ENCODE measurements at regions not wholly inside any gene's neighbourhood (a gene's known extent, or its start where the extent isn't known, plus 50 kb on each side); places are given as distances from the start of the nearest gene placed in this dataset.

DNA sequence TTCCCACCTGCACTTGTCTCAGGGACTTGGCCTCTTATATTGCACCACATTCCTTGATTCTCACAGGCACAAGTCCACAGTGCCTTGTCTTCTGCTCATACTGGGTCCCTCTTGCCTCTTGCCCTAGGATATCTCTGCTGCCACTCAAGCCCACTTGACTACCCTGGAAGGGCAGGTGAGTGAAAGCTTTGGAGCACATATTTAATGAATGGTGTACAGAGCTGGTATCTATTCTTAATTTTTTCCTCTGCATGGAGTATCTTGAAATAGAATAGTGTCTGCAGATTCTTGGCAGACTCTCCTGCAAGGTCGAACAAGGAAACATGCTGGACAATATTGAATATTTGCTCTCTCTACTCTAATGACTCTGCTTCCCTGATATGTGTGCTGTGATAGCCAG is 1248.0 kb downstream of the MAT2B start:
- Histone ChIP-seq H3K4me1 (no peaks in the 10 kb centered on the region), H3K4me3 (no peak overlapping the region), H3K27ac (no peak overlapping the region), H3K9me3 (no peaks in the 10 kb centered on the region), H3K27me3 (no peaks in the 10 kb centered on the region), H3K36me3 (no peaks in the 10 kb centered on the region)
- TF ChIP-seq, protein P1, sequence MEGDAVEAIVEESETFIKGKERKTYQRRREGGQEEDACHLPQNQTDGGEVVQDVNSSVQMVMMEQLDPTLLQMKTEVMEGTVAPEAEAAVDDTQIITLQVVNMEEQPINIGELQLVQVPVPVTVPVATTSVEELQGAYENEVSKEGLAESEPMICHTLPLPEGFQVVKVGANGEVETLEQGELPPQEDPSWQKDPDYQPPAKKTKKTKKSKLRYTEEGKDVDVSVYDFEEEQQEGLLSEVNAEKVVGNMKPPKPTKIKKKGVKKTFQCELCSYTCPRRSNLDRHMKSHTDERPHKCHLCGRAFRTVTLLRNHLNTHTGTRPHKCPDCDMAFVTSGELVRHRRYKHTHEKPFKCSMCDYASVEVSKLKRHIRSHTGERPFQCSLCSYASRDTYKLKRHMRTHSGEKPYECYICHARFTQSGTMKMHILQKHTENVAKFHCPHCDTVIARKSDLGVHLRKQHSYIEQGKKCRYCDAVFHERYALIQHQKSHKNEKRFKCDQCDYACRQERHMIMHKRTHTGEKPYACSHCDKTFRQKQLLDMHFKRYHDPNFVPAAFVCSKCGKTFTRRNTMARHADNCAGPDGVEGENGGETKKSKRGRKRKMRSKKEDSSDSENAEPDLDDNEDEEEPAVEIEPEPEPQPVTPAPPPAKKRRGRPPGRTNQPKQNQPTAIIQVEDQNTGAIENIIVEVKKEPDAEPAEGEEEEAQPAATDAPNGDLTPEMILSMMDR (IDR thresholded peaks at IDR 0.05) = no peak
- DNase-seq (ENCODE audit: low spot score) = no peak

DNA sequence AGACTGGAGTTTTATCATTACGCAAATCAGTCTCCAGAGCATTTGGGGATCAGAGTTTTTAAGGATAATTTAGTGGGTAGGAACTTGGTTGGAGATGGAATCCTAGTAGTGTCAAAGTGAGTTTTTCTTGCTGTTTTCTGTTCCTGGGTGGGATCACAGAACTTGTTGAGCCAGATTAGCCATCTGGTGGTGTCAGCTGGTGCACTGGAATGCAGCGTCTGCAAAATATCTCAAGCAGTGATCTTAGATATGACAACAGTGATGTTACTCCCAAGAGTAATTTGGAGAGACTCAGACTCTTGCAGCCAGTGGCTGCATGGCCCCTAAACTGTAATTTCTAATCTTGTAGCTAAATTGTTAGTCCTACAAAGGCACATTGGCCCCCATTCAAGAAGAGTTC is 1257.8 kb downstream of the MAT2B start:
- Histone ChIP-seq H3K4me1 (no peaks in the 10 kb centered on the region), H3K36me3 (no peaks in the 10 kb centered on the region), H3K27me3 (no peaks in the 10 kb centered on the region), H3K27ac (no peak overlapping the region), H3K4me3 (no peak overlapping the region), H3K9me3 (no peaks in the 10 kb centered on the region)
- TF ChIP-seq, protein P1 (IDR thresholded peaks at IDR 0.05) = no peak
- no peak for DNase-seq (ENCODE audit: low spot score)

DNA sequence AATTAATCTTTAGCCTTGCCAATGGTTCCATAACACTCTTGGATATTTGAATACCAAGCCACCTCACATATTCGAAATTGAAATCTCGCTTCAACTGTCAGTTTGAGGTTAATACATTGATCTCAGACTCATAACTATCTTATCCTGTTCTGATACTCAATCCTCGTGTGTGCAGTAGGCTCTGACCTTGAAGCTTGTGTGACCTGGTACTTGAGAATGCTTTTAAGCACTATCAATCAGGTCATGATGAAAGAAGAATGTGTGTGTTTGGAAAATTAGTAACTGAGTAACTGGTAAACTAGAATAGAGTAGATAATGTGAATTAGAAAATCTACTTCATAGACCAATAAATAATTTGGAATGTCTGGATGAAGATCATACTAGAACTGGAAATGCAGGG is 1266.7 kb downstream of the MAT2B start:
- TF ChIP-seq, protein P1 (IDR thresholded peaks at IDR 0.05) = no peak
- Histone ChIP-seq H3K9me3 (no peaks in the 10 kb centered on the region), H3K27ac (no peak overlapping the region), H3K4me3 (no peak overlapping the region), H3K27me3 (no peaks in the 10 kb centered on the region), H3K36me3 (no peaks in the 10 kb centered on the region), H3K4me1 (no peaks in the 10 kb centered on the region)
- DNase-seq (ENCODE audit: low spot score) = no peak

DNA sequence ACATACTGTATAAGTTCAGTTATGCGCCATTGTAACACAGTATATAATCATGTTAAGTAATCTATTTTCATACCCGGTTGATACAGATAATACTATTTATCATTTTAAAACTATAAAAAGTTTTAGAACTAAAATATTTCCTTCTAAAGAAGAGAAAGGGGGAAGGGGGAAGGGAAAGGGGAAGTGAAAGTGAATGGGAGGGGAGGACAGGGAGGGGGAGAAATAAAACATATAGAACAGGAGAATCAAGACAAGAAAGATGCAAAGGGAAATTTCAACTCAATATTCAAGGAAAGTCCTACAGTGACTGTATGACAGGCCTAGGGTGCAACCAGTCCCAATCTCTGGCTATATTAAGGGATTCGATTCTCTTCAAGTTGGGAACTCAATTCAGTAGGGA is 1278.8 kb downstream of the MAT2B start:
- Histone ChIP-seq H3K4me1 (no peaks in the 10 kb centered on the region), H3K27me3 (no peaks in the 10 kb centered on the region), H3K4me3 (no peak overlapping the region), H3K9me3 (no peaks in the 10 kb centered on the region), H3K36me3 (no peaks in the 10 kb centered on the region), H3K27ac (no peak overlapping the region)
- TF ChIP-seq, protein P1 (IDR thresholded peaks at IDR 0.05) = no peak
- DNase-seq (ENCODE audit: low spot score) = no peak

DNA sequence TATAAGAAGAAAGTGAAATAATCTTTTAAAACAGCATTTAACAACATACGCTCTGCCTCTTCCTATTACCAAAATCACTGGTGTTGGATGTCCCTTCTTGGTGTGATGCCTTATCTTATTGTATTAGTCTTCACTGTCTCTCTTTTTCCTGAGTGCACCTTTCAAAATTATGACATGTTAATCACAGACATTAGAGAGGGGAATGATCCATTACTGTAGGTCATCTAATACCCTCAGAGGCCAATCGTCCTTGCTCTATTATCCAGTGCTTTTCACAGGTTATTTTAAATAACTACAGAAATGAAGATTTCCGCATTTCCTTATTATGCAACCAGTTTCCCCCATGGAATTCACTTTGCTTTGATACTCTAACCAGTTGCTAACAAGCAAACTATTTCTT is 1292.7 kb downstream of the MAT2B start:
- H3K4me1 ChIP-seq = no peaks in the 10 kb centered on the region
- H3K27me3 ChIP-seq = no peaks in the 10 kb centered on the region
- TF ChIP-seq, protein P1 (IDR thresholded peaks at IDR 0.05) = no peak
- no peak overlapping the region for H3K4me3 ChIP-seq
- no peaks in the 10 kb centered on the region for H3K9me3 ChIP-seq
- DNase-seq (ENCODE audit: low spot score) = no peak
- no peak overlapping the region for H3K27ac ChIP-seq
- no peaks in the 10 kb centered on the region for H3K36me3 ChIP-seq

DNA sequence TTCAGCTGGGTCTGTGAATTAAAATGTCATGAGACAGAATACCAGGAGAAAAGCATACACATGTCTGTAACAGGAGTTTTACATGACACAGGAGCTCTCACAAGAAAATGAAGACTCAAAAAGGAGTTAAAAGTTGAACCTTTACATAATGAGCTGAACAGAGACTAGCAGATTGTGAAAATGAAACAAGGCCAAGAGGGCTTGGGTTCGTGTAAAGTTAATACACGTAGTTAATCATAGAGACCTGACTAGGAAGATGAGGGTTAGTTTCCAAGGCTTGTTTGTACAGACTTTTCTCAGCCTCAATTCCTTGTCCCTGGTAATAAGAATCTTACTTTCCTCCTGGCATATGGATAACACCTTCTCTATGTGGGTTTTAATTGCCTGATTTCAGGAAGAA is 1294.0 kb downstream of the MAT2B start:
- Histone ChIP-seq H3K4me3 (no peak overlapping the region), H3K36me3 (no peaks in the 10 kb centered on the region), H3K27ac (no peak overlapping the region), H3K27me3 (no peaks in the 10 kb centered on the region), H3K4me1 (no peaks in the 10 kb centered on the region), H3K9me3 (no peaks in the 10 kb centered on the region)
- TF ChIP-seq, protein P1 (IDR thresholded peaks at IDR 0.05) = no peak
- DNase-seq (ENCODE audit: low spot score) = no peak
